ENCODE measurements at regions not wholly inside any gene's neighbourhood (a gene's known extent, or its start where the extent isn't known, plus 50 kb on each side); places are given as distances from the start of the nearest gene placed in this dataset.

DNA sequence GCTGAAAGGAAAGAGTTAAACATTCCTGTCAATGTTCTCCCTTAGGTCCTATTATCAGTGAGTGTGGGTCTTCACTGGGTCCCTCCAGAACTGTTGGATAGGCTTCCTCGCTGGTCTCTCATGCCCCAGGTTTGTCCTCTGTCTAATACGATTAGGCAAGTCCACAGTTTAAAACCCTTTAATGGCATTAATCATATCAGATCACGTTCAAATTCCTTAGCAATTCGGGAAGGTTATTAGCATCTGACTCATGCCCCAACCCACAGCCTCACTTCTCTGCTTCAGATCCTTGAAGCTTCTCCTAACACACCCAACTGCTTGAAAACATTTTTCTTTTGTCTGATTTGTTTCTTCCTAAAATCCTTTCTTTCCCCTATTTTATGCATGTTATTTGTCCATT lies 224.3 kb upstream of the ATP10A start:
- Histone ChIP-seq H3K27me3 (replicated peaks; ENCODE audit: control insufficient read depth, insufficient read depth, low read length) (no peaks in the 10 kb centered on the region), H3K4me3 (replicated peaks; ENCODE audit: low read depth, low read length) (no peak overlapping the region), H3K36me3 (ENCODE audit: control insufficient read depth, insufficient read depth, low read length) (no peaks in the 10 kb centered on the region)
- DNase-seq (ENCODE audit: extremely low read depth, insufficient read length), result no peak
- TF ChIP-seq CTCF (IDR thresholded peaks at IDR 0.05; ENCODE audit: insufficient read depth, low read length, poor library complexity, severe bottlenecking), result no peak

- no peak for TF ChIP-seq CTCF (IDR thresholded peaks at IDR 0.05; ENCODE audit: insufficient read depth, low read length, poor library complexity, severe bottlenecking)
- Histone ChIP-seq H3K4me3 (replicated peaks; ENCODE audit: low read depth, low read length) (no peak overlapping the region), H3K36me3 (ENCODE audit: control insufficient read depth, insufficient read depth, low read length) (no peaks in the 10 kb centered on the region), H3K27me3 (replicated peaks; ENCODE audit: control insufficient read depth, insufficient read depth, low read length) (no peaks in the 10 kb centered on the region)
- no peak for DNase-seq (ENCODE audit: extremely low read depth, insufficient read length)
Observed at GRCh38 chr15:26084771-26085170, 221.6 kb upstream of the ATP10A start.

DNA sequence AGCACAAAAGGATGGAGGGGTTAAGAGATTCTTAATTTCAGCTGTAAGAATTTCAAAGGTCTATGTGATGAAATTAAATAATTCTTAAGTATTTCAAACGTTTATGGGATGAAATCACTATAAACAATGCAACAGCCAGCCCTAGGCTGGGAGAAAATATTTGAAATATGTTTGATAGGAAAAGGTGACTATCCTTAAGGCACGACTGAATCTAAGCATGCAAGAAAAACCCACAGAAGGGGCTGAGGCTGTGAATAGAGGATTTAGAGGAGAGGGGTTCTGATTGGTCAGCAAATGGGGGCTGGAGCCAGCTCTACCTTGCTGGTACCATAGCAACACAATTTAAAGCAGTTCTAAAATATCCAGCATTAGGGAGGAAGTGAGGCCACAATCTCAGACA lies 220.8 kb upstream of the ATP10A start:
- H3K27me3 ChIP-seq (replicated peaks; ENCODE audit: control insufficient read depth, insufficient read depth, low read length), result no peaks in the 10 kb centered on the region
- H3K4me3 ChIP-seq (replicated peaks; ENCODE audit: low read depth, low read length), result no peak overlapping the region
- no peak for TF ChIP-seq CTCF (IDR thresholded peaks at IDR 0.05; ENCODE audit: insufficient read depth, low read length, poor library complexity, severe bottlenecking)
- no peak for DNase-seq (ENCODE audit: extremely low read depth, insufficient read length)
- no peaks in the 10 kb centered on the region for H3K36me3 ChIP-seq (ENCODE audit: control insufficient read depth, insufficient read depth, low read length)

DNA sequence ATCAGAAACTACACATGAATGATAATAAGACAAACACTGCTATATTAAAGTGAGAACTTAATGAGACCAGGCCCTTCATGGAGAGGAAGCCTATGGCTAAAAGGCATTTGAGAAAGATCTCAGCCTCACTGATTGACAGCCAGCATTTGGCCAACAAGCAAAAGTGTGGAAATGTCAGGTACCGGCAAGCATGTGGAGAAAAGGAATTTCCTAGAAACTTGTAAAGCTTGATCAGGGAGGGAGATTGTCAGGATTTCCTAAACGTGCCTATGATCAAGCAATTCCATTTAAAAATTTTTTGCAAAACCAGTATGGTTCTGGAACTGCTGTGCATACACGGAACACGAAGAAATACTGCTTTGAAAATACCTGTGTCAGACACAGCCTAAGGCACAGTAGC lies 220.3 kb upstream of the ATP10A start:
- Histone ChIP-seq H3K4me3 (replicated peaks; ENCODE audit: low read depth, low read length) (no peak overlapping the region), H3K27me3 (replicated peaks; ENCODE audit: control insufficient read depth, insufficient read depth, low read length) (no peaks in the 10 kb centered on the region), H3K36me3 (ENCODE audit: control insufficient read depth, insufficient read depth, low read length) (no peaks in the 10 kb centered on the region)
- TF ChIP-seq CTCF (IDR thresholded peaks at IDR 0.05; ENCODE audit: insufficient read depth, low read length, poor library complexity, severe bottlenecking), result no peak
- no peak for DNase-seq (ENCODE audit: extremely low read depth, insufficient read length)

DNA sequence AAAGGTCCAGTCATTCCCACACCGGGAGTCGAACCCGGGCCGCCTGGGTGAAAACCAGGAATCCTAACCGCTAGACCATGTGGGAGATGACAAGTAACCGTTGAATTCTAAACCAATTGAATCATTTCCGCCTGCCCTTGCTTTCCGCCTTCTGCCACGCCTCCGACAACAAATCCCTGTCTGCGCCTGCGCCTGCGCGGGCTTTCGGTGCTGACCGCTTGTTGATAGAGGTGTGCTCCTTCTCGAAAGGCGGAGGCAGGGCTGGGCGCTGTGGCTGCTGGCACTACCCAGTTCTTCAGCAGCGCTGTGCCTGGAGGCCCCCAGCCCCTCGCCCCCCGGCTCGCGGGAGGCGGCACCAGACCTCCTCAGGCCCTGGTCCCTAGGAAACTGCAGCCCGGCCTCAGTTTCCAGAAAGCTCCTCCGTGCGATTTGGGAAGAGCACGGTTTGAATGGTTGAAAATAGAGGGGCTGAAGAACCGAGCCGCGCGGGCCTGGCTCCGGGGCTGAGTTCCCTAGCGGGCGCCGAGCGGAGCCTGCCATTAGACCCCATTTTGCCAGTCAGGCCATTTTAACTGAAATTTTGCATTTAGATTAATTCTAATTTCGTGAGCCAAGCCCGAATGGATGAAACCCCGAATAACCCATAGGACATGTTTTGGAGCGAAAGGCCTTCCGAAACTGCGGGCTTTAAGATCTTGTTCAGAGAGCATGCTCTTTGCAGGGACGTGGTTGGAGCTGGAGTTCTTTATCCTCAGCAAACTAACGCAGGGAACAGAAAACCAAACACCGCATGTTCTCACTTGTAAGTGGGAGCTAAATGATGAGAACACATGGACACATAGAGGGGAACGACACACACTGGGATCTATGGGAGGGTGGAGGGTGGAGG lies 219.3 kb upstream of the ATP10A start:
- DNase-seq (ENCODE audit: extremely low read depth, insufficient read length), result peak; percentile 77
- Histone ChIP-seq H3K36me3 (ENCODE audit: control insufficient read depth, insufficient read depth, low read length) (no peaks in the 10 kb centered on the region), H3K4me3 (replicated peaks; ENCODE audit: low read depth, low read length) (peak overlapping the region; percentile 53), H3K27me3 (replicated peaks; ENCODE audit: control insufficient read depth, insufficient read depth, low read length) (no peaks in the 10 kb centered on the region)
- no peak for TF ChIP-seq CTCF (IDR thresholded peaks at IDR 0.05; ENCODE audit: insufficient read depth, low read length, poor library complexity, severe bottlenecking)
